A673 (cell line): ENCODE measurements at regions not wholly inside any gene's neighbourhood (a gene's known extent, or its start where the extent isn't known, plus 50 kb on each side); places are given as distances from the start of the nearest gene placed in this dataset.
"Not testable (repeated sequence)": the region's sequence is repeated elsewhere in the genome, so short reads cannot be mapped to it uniquely, and the experiment has no call there.

Experiments
- BruUV-seq: library from RNA; stranded (reverse); fragments of 400-500 nt; replicated peaks from 2 replicates; lab custom pipeline; 2021; lab: Mats Ljungman, UMichigan
- CTCF ChIA-PET: fragments of 300-600 bp; sonication (Branson Sonifier 250); formaldehyde crosslinking; loops from one replicate; lab custom pipeline; 2022; ENCODE audit warnings: antibody characterized with exemption; lab: Charles Lee
- POLR2A ChIA-PET: fragments of 300-600 bp; sonication (Branson Sonifier 250); formaldehyde crosslinking; loops from one replicate; lab custom pipeline; 2022; ENCODE audit warnings: antibody characterized with exemption; ENCODE audit not compliant: low non-redundant PET; lab: Charles Lee
- DNase-seq: peaks from one replicate; pipeline ENCODE4 v3.0.0-alpha.2; 2015; ENCODE audit warnings: low spot score
- H3K27ac ChIP-seq: fragments of 200-600 bp; sonication (generic); 2 replicates; pipeline ENCODE4 v1.5.1; 2016; ENCODE audit warnings: mixed run types, low read depth, mild to moderate bottlenecking, mixed read lengths, antibody characterized with exemption, low read length; ENCODE audit not compliant: poor library complexity, severe bottlenecking
- H3K27me3 ChIP-seq: fragments of 200-600 bp; sonication (generic); replicated peaks from 2 replicates; pipeline ENCODE4 v1.6.1; 2017; ENCODE audit warnings: mixed run types, low read depth, mild to moderate bottlenecking, mixed read lengths, antibody characterized with exemption, low read length; ENCODE audit not compliant: insufficient read depth, poor library complexity
- H3K36me3 ChIP-seq: fragments of 200-600 bp; sonication (generic); 2 replicates; pipeline ENCODE4 v1.6.1; 2016; ENCODE audit warnings: mixed run types, mild to moderate bottlenecking, mixed read lengths, antibody characterized with exemption, low read length; ENCODE audit not compliant: insufficient read depth, poor library complexity, severe bottlenecking
- H3K4me1 ChIP-seq: fragments of 200-600 bp; sonication (generic); 2 replicates; pipeline ENCODE4 v1.6.1; 2017; ENCODE audit warnings: mixed run types, mild to moderate bottlenecking, mixed read lengths, antibody characterized with exemption, low read length; ENCODE audit not compliant: insufficient read depth, poor library complexity, severe bottlenecking
- H3K4me3 ChIP-seq: fragments of 200-600 bp; sonication (generic); 2 replicates; pipeline ENCODE4 v1.5.1; 2016; ENCODE audit warnings: low read depth, mixed run types, mild to moderate bottlenecking, mixed read lengths, low read length; ENCODE audit not compliant: poor library complexity, severe bottlenecking
- H3K9me3 ChIP-seq: fragments of 200-600 bp; sonication (generic); 2 replicates; pipeline ENCODE4 v1.6.1; 2016; ENCODE audit warnings: mixed run types, low read depth, mild to moderate bottlenecking, mixed read lengths, antibody characterized with exemption, low read length; ENCODE audit not compliant: poor library complexity, severe bottlenecking
- intact Hi-C: fragments of 100-400 bp; cut with micrococcal nuclease; formaldehyde crosslinking; loops from one replicate; pipeline ENCODE4 v1.10.0; 2022; ENCODE audit not compliant: unreplicated experiment

DNA sequence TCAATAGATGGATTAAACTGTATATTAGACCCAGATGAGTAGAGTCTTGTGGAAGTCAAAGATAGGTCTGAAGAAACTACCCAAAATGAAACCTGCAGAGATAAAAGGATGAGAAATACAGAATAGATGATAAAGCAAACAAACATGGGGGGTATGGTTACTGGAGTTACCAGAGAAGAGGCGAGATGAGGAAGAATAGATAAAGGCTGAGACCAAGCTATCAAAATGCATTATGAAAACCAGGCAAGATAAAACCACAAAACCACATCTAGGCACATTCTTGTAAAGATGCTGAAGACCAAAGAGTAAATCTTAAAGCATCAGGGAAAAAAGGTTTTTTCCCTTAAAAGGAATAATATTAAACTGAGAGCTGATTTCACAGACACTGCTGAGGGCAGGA lies 271.8 kb upstream of the NBPF12 start:
- H3K9me3 ChIP-seq, H3K27ac ChIP-seq, H3K27me3 ChIP-seq, H3K4me3 ChIP-seq, H3K36me3 ChIP-seq, intact Hi-C loops, DNase-seq, BruUV-seq, CTCF ChIA-PET, H3K4me1 ChIP-seq, POLR2A ChIA-PET: not testable (repeated sequence)

DNA sequence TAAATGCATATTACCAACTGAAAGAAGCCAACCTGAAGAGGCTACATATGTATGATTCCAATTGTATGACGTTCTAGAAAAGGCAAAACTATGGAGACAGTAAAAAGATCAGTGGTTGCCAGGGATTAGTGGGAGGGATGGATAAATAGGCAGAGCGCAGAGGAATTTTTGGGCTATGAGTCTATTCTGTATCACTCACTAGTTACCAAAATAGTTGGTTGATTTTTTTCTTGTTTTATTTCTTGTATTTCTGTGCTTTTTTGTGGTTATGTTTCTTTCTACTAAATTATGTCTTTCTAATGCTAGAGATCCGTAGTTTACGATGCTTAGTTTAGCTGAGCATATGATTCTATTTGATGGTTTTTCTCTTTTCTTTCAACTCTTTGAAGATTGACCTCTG lies 277.9 kb upstream of the NBPF12 start:
- H3K27me3 ChIP-seq, H3K4me3 ChIP-seq, intact Hi-C loops, H3K9me3 ChIP-seq, CTCF ChIA-PET, H3K4me1 ChIP-seq, H3K36me3 ChIP-seq, POLR2A ChIA-PET, H3K27ac ChIP-seq, DNase-seq, BruUV-seq: not testable (repeated sequence)

DNA sequence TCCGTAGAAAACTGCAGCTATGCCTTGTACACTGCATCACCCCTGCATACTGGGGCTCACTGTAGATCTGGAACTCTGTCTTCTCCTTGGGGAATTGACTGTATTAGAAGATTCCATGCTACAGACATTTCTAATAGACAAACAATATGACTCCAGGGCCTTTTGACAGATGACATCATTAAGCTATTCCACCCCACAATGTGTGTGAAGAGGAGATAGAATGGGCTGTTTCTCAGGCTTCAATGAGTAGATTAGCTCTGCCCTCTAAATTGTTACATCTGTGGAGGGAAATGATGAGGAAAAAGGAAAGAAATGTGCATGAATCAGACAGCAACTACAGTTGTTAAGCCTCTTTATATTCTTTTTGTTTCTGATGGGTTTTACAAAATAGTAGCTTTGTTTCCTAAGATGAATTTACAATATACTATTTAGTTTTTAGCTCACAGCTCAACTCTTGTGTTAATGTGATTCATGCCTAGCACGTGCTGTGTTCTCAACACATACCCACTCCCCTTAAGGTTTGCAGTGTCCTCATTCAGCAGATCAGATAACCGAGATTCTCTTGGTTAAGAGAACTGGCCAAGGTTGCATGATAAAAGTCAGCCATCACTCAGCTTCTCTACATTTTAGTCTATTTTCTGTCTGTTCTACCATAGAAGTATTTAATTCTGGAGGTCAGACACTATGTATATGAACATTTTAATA lies 281.6 kb upstream of the NBPF12 start:
- H3K36me3 ChIP-seq, H3K27me3 ChIP-seq, H3K9me3 ChIP-seq, H3K27ac ChIP-seq, DNase-seq, CTCF ChIA-PET, BruUV-seq, intact Hi-C loops, H3K4me3 ChIP-seq, POLR2A ChIA-PET, H3K4me1 ChIP-seq: not testable (repeated sequence)

DNA sequence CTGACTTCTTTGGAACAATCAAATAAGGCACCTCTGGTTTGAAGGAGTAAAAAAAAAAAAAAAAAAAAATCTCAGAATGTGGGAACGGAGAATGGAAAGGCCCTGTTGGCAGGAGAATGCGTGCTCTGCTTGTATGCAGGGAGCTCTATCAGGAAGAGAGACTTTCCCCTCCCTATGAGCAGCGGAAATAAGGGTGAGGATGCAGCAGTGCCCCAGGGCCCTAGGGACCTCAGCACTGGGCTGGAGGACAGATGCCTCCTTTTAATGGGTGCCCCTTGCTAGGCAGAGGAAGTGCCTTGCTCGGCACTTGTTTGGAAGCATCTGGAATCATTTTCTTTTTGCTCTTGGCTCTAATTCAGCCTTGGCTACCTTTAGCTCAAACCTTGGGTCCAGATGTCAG lies 283.4 kb upstream of the NBPF12 start:
- POLR2A ChIA-PET, intact Hi-C loops, H3K27me3 ChIP-seq, H3K4me1 ChIP-seq, H3K27ac ChIP-seq, H3K4me3 ChIP-seq, BruUV-seq, CTCF ChIA-PET, DNase-seq, H3K9me3 ChIP-seq, H3K36me3 ChIP-seq: not testable (repeated sequence)

DNA sequence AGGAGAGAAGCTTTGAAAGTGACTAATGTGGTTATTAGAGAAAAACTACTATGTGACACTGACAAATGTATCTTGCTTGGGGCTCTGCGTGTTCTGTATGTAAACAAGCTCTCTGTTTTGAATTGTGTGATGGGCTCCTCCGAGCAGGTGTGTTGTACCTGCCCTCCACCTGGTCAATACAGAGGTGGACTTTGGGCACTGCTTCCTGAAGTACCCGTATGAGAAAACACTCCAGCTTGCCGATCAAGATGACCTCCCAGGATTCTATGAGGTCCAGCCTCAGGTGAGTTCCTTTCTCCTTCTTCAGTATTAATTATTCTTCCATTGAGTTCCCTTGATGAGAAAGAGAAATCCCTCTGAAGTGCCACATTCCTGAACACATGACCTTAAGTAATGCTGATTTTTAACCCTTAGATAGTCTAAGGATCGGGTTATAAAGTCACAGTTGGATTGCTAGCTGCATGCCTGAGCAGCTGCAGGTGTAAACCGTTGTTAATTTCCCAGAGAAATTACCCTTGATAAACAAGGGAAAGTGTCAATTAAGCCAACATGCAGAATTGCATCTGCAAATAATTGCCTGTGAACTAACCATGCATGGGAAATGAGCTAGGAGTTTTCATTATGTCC lies 292.0 kb upstream of the NBPF12 start:
- H3K36me3 ChIP-seq, H3K9me3 ChIP-seq, DNase-seq, H3K4me3 ChIP-seq, H3K4me1 ChIP-seq, BruUV-seq, H3K27me3 ChIP-seq, CTCF ChIA-PET, H3K27ac ChIP-seq, intact Hi-C loops, POLR2A ChIA-PET: not testable (repeated sequence)

DNA sequence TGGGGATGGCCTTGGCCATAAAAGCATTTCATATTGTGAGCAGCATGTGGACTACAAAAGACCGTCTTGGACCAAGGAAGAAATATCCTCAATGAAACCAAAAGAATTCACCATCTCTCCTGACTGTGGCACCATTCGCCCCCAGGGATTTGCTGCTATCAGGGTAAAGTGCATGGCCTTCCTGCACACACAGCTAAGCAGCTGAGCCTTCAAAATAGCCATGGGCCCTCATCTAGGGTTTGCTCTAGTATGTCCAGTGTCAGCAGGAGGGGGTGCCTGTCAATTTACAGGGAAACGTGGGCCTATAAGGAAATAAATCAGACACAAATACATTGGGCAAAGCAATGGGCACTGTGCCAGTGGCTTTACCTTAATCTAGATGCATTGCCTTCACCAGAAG lies 296.6 kb upstream of the NBPF12 start:
- H3K4me3 ChIP-seq, BruUV-seq, H3K27me3 ChIP-seq, H3K9me3 ChIP-seq, H3K4me1 ChIP-seq, intact Hi-C loops, CTCF ChIA-PET, H3K36me3 ChIP-seq, POLR2A ChIA-PET, DNase-seq, H3K27ac ChIP-seq: not testable (repeated sequence)

DNA sequence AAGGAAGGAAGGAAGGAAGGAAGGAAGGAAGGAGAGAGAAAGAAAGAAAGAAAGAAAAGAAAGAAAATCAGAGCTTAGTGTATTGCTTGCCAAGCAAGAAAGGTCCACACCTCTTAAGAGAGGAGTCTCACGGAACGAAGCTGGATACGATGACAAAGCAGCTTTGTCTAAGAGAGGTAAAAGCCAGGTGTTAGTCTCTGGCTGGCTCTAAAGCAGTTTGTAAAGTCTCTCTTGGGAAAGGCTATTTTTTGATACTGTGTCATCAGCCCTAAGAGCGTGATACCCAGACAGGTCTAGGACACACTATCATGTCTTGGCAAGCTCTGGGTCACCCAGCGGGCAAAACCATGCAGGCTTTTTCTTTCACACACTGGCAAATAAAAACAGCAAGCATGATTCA lies 297.5 kb upstream of the NBPF12 start:
- H3K36me3 ChIP-seq, BruUV-seq, CTCF ChIA-PET, POLR2A ChIA-PET, DNase-seq, intact Hi-C loops, H3K27ac ChIP-seq, H3K27me3 ChIP-seq, H3K4me1 ChIP-seq, H3K9me3 ChIP-seq, H3K4me3 ChIP-seq: not testable (repeated sequence)
